GM18861 (cell line): ENCODE measurements at regions not wholly inside any gene's neighbourhood (a gene's known extent, or its start where the extent isn't known, plus 50 kb on each side); places are given as distances from the start of the nearest gene placed in this dataset.

Experiments
- ATAC-seq: cut with Tn5 transposase; IDR thresholded peaks from one replicate; pipeline ENCODE4 v1.9.1; 2021; ENCODE audit not compliant: unreplicated experiment

GRCh38 chr5:12419075-12419474 is 514.8 kb upstream of the CTNND2 start:
- ATAC-seq, result no peak

GRCh38 chr5:12413585-12413984 is 509.3 kb upstream of the CTNND2 start:
- ATAC-seq, result no peak

GRCh38 chr5:12413075-12413474 is 508.8 kb upstream of the CTNND2 start:
- no peak for ATAC-seq

- no peak for ATAC-seq
Observed at GRCh38 chr5:12399868-12400267, 495.6 kb upstream of the CTNND2 start.

- no peak for ATAC-seq
Observed at GRCh38 chr5:12392246-12392645, 488.0 kb upstream of the CTNND2 start.

- ATAC-seq, result no peak
Observed at GRCh38 chr5:12385095-12385494, 480.8 kb upstream of the CTNND2 start.

- no peak for ATAC-seq
Observed at GRCh38 chr5:12384005-12384404, 479.8 kb upstream of the CTNND2 start.

GRCh38 chr5:12367973-12368372 is 463.7 kb upstream of the CTNND2 start:
- no peak for ATAC-seq

GRCh38 chr5:12360218-12360617 is 456.0 kb upstream of the CTNND2 start:
- ATAC-seq, result no peak

- no peak for ATAC-seq
Observed at GRCh38 chr5:12358371-12359090, 454.3 kb upstream of the CTNND2 start.

GRCh38 chr5:12357626-12358025 is 453.4 kb upstream of the CTNND2 start:
- ATAC-seq, result no peak

- ATAC-seq, result no peak
Observed at GRCh38 chr5:12354686-12355085, 450.4 kb upstream of the CTNND2 start.

GRCh38 chr5:12343558-12343957 is 439.3 kb upstream of the CTNND2 start:
- ATAC-seq, result no peak

GRCh38 chr5:12335938-12336337 is 431.7 kb upstream of the CTNND2 start:
- no peak for ATAC-seq

- ATAC-seq, result no peak
Observed at GRCh38 chr5:12332480-12332879, 428.2 kb upstream of the CTNND2 start.

GRCh38 chr5:12330993-12331588 is 426.8 kb upstream of the CTNND2 start:
- ATAC-seq, result no peak

- no peak for ATAC-seq
Observed at GRCh38 chr5:12330381-12330780, 426.1 kb upstream of the CTNND2 start.

- no peak for ATAC-seq
Observed at GRCh38 chr5:12323637-12324229, 419.5 kb upstream of the CTNND2 start.

GRCh38 chr5:12322042-12322441 is 417.8 kb upstream of the CTNND2 start:
- ATAC-seq, result no peak

GRCh38 chr5:12320331-12320730 is 416.1 kb upstream of the CTNND2 start:
- no peak for ATAC-seq

GRCh38 chr5:12316812-12317211 is 412.6 kb upstream of the CTNND2 start:
- ATAC-seq, result no peak

GRCh38 chr5:12315461-12315860 is 411.2 kb upstream of the CTNND2 start:
- ATAC-seq, result no peak
